Left lung (tissue), 4 donors: ENCODE measurements at regions not wholly inside any gene's neighbourhood (a gene's known extent, or its start where the extent isn't known, plus 50 kb on each side); places are given as distances from the start of the nearest gene placed in this dataset.

Experiments
- ATAC-seq: fragments of 200-7000 bp; cut with Tn5 transposase; one replicate; pipeline ENCODE4 v1.9.1; 2020; ENCODE audit warnings: moderate library complexity
- DNase-seq, 4 donors: peaks; one replicate each; pipeline ENCODE4 v3.0.0-alpha.2; 2013 to 2020
- H3K27ac ChIP-seq, 2 donors: fragments of 200-600 bp; sonication (generic) in 1 of 2; one replicate each; pipeline versions ENCODE4 v1.5.0 to v1.8.0; 2020 to 2021
- H3K27me3 ChIP-seq, 2 donors: fragments of 200-600 bp; sonication (generic) in 1 of 2; one replicate each; pipeline versions ENCODE4 v1.5.0 to v1.8.0; 2020 to 2021
- H3K36me3 ChIP-seq, 2 donors: fragments of 200-600 bp; sonication (generic) in 1 of 2; one replicate each; pipeline versions ENCODE4 v1.5.0 to v1.8.0; 2020 to 2021
- H3K4me1 ChIP-seq, 2 donors: fragments of 200-600 bp; one replicate each; pipeline ENCODE4 v1.8.0; 2021
- H3K4me3 ChIP-seq, 2 donors: fragments of 200-600 bp; sonication (generic) in 1 of 2; one replicate each; pipeline versions ENCODE4 v1.5.0 to v1.8.0; 2020 to 2021; ENCODE audit warnings: mild to moderate bottlenecking in 1 of 2
- H3K9me3 ChIP-seq, 2 donors: fragments of 200-600 bp; sonication (generic) in 1 of 2; one replicate each; pipeline versions ENCODE4 v1.5.0 to v1.8.0; 2020 to 2021
- intact Hi-C, 2 donors: fragments of 100-400 bp; cut with DNase I; formaldehyde crosslinking; loops; one replicate each; pipeline versions ENCODE4 v1.11.2 to v1.14.2; 2022
- TF ChIP-seq, protein P1 (sequence below), 2 donors: fragments of 200-600 bp; sonication (generic) in 1 of 2; IDR thresholded peaks; one replicate each; pipeline versions ENCODE4 v1.5.0 to v1.8.0; 2021; ENCODE audit warnings: antibody characterized with exemption in 2 of 2
- donor health status: DM: no; HTN: yes; CAD: no.
- donor health status: DM: no; HTN: no; CAD: no.

DNA sequence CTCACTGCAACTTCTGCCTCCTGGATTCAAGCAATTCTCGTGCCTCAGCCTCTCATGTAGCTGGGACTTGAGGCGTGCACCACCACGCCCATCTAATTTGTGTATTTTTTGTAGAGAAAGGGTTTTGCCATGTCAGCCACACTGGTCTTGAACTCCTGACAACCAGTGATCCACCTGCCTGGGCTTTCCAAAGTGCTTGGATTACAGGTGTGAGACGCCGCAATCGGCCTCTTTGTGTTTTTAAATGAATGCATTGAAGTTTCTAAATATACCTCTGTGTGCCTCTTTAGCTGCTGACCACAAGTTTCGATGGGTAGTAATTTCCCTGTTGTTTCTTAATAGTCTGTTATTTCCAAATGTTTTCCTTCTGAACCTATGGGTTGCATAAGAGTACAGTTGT lies 765.3 kb upstream of the GRIA3 start:
- intact Hi-C loops: no loop called here
- Histone ChIP-seq H3K27me3 (no peaks in the 10 kb centered on the region), H3K4me1 (no peaks in the 10 kb centered on the region), H3K36me3 (no peaks in the 10 kb centered on the region), H3K27ac (no peak overlapping the region), H3K9me3 (no peaks in the 10 kb centered on the region), H3K4me3 (no peak overlapping the region)
- ATAC-seq (no peak), DNase-seq (no peak)
- TF ChIP-seq, protein P1, sequence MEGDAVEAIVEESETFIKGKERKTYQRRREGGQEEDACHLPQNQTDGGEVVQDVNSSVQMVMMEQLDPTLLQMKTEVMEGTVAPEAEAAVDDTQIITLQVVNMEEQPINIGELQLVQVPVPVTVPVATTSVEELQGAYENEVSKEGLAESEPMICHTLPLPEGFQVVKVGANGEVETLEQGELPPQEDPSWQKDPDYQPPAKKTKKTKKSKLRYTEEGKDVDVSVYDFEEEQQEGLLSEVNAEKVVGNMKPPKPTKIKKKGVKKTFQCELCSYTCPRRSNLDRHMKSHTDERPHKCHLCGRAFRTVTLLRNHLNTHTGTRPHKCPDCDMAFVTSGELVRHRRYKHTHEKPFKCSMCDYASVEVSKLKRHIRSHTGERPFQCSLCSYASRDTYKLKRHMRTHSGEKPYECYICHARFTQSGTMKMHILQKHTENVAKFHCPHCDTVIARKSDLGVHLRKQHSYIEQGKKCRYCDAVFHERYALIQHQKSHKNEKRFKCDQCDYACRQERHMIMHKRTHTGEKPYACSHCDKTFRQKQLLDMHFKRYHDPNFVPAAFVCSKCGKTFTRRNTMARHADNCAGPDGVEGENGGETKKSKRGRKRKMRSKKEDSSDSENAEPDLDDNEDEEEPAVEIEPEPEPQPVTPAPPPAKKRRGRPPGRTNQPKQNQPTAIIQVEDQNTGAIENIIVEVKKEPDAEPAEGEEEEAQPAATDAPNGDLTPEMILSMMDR (IDR thresholded peaks at IDR 0.05): no peak

GRCh38 chrX:122421434-122422121 lies 762.5 kb upstream of the GRIA3 start:
- DNase-seq (no peak), ATAC-seq (no peak)
- TF ChIP-seq, protein P1 (IDR thresholded peaks at IDR 0.05): no peak
- no peaks in the 10 kb centered on the region for H3K36me3 ChIP-seq
- no peaks in the 10 kb centered on the region for H3K9me3 ChIP-seq
- H3K27me3 ChIP-seq: no peaks in the 10 kb centered on the region
- intact Hi-C loops: no loop called here
- no peaks in the 10 kb centered on the region for H3K4me1 ChIP-seq
- H3K4me3 ChIP-seq: no peak overlapping the region
- H3K27ac ChIP-seq: no peak overlapping the region

DNA sequence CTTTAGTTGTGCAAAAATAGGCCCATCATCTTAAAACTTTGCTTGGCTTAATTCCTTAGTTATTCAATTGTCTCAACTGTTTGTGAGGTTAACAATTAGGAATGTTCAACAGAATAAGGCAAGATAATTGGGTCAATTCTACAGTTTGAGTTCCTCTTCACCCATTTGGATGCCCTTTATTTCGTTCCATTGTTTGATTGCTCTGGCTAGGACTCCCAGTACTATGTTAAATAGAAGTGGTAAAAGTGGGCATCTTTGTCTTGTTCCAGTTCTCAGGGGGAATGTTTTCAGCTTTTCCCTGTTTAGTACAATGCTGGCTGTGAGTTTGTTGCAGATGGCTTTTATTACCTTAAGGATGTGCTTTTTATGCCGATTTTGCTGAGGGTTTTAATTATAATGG lies 761.5 kb upstream of the GRIA3 start:
- Histone ChIP-seq H3K27me3 (no peaks in the 10 kb centered on the region), H3K9me3 (no peaks in the 10 kb centered on the region), H3K4me1 (no peaks in the 10 kb centered on the region), H3K27ac (no peak overlapping the region), H3K4me3 (no peak overlapping the region), H3K36me3 (no peaks in the 10 kb centered on the region)
- ATAC-seq: no peak
- DNase-seq: no peak
- intact Hi-C loops: no loop called here
- TF ChIP-seq, protein P1 (IDR thresholded peaks at IDR 0.05): no peak

DNA sequence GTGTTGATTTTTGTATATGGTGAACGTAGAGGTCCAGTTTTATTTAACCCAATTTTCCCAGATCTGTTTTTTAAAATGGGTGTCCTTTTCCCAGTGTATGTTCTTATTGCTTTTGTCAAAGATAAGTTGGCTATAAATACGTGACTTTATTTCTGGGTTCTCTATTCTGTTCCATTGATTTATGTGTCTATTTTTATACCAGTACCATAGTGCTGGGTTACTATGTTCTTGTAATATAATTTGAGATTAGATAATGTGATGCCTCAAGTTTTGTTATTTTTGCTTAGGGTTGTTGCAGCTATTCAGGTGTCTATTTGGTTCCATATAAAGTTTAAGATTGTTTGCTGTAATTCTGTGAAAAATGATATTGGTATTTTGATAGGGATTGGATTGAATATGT lies 749.1 kb upstream of the GRIA3 start:
- no peak for DNase-seq
- no peaks in the 10 kb centered on the region for H3K27me3 ChIP-seq
- no peak overlapping the region for H3K27ac ChIP-seq
- H3K4me3 ChIP-seq: no peak overlapping the region
- no peak for ATAC-seq
- intact Hi-C loops: no loop called here
- no peaks in the 10 kb centered on the region for H3K4me1 ChIP-seq
- H3K9me3 ChIP-seq: no peaks in the 10 kb centered on the region
- TF ChIP-seq, protein P1 (IDR thresholded peaks at IDR 0.05): no peak
- no peaks in the 10 kb centered on the region for H3K36me3 ChIP-seq

DNA sequence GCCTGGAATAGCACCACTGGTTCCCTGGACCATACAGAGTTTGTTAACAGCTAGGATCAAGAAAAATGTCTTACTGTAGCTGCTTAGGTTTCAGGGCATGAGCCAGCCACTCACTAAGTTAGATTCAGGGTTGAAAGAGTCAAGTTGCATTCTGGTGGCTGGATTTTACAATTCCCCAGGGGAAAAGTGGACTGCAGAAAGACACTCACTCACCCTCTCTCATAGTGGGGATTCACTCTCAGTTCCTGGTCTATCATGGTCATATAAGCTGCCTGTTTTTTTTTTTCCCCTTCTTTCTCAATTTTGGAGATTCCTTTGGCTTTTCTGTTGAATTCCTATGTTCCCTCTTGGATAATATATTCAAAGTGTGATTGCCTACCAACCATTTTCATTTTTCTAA lies 744.2 kb upstream of the GRIA3 start:
- H3K27me3 ChIP-seq: no peaks in the 10 kb centered on the region
- peaks cover 0 to 5% of the 10 kb centered on the region in 2 donors for H3K9me3 ChIP-seq
- TF ChIP-seq, protein P1 (IDR thresholded peaks at IDR 0.05): no peak
- H3K36me3 ChIP-seq: no peaks in the 10 kb centered on the region
- no peaks in the 10 kb centered on the region for H3K4me1 ChIP-seq
- H3K27ac ChIP-seq: no peak overlapping the region
- intact Hi-C loops: no loop called here
- DNase-seq (no peak), ATAC-seq (no peak)
- H3K4me3 ChIP-seq: no peak overlapping the region
